ENCODE measurements at regions not wholly inside any gene's neighbourhood (a gene's known extent, or its start where the extent isn't known, plus 50 kb on each side); places are given as distances from the start of the nearest gene placed in this dataset.
A peak's percentile ranks its signal among the peaks of the same experiment; 100 is the strongest.

DNA sequence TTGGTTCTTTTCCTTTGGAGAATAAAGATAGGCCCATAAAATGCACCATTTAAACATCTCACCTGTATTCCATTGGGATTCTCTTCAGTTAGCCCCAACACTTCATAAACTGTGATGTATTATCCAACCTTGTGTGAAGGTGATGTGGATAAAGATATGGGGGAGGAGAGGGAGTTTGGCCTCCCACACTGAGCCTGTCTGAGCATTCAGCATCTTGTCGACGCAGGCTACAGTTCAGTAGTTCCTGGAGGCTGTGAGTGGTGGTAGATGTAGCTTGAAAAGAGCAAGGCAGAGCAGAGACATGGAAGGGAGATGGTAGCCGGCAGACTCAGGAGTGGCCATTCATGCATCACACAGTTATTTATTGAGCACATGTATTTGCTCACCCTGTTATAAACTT is 292.4 kb upstream of the PITX2 start:
- H3K9ac ChIP-seq (ENCODE audit: insufficient read length) = no peak overlapping the region
- H3K4me3 ChIP-seq = no peak overlapping the region
- H3K9me3 ChIP-seq (ENCODE audit: low read depth, low read length) = no peaks in the 10 kb centered on the region
- TF ChIP-seq POLR2AphosphoS5 (IDR thresholded peaks at IDR 0.05; ENCODE audit: borderline replicate concordance, low read depth, low read length) (no peak), EZH2 (IDR thresholded peaks at IDR 0.05) (no peak), FOXP2 (optimal IDR thresholded peaks at IDR 0.05; ENCODE audit: control extremely low read depth, extremely low read length, insufficient read depth) (no peak)
- no peak overlapping the region for H3K27ac ChIP-seq
- no peak for DNase-seq (ENCODE audit: low read depth, low spot score)
- no peaks in the 10 kb centered on the region for H3K36me3 ChIP-seq (ENCODE audit: insufficient read depth, low read length)

DNA sequence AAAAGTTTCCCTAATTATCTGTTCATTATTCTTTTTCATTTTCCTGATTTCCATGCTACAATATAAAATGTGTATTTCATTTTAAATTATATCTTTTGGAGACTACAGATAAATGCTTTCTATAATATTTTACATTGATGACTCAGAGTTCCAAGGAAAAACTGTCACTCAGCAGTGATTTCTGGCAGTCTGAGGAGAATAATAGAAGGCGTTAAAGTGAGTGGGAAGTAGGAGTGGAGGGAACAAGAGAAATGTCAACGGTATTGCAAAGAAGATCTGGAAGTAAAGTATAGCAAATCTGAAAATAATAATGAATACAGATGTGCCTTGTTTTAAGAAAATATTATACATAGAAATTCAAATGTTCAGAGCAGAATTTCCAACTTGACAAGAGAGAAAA is 293.6 kb upstream of the PITX2 start:
- no peak for TF ChIP-seq POLR2AphosphoS5 (IDR thresholded peaks at IDR 0.05; ENCODE audit: borderline replicate concordance, low read depth, low read length)
- TF ChIP-seq EZH2 (IDR thresholded peaks at IDR 0.05) = no peak
- TF ChIP-seq FOXP2 (optimal IDR thresholded peaks at IDR 0.05; ENCODE audit: control extremely low read depth, extremely low read length, insufficient read depth) = no peak
- Histone ChIP-seq H3K27ac (no peak overlapping the region), H3K9ac (ENCODE audit: insufficient read length) (no peak overlapping the region), H3K36me3 (ENCODE audit: insufficient read depth, low read length) (no peaks in the 10 kb centered on the region), H3K9me3 (ENCODE audit: low read depth, low read length) (no peaks in the 10 kb centered on the region), H3K4me3 (no peak overlapping the region)
- DNase-seq (ENCODE audit: low read depth, low spot score) = no peak

DNA sequence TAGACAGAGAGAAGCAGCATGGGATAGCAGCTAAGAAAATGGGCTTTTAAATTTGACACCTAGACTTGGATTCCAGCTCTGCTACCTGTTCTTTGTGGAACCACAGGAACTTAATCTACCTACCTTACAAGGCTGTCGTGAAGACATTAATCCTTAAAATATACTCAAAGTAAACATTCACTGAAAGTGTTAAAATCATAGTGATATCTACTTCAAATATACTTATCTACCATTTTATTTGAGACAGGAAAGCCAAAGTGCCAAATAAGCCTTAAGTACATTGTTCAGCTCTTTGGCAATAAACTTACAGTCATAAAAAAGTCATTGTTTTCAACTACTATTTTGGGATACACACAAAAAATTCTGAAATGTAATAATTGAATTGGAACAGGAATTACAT is 295.0 kb upstream of the PITX2 start:
- Histone ChIP-seq H3K36me3 (ENCODE audit: insufficient read depth, low read length) (no peaks in the 10 kb centered on the region), H3K9ac (ENCODE audit: insufficient read length) (no peak overlapping the region), H3K4me3 (no peak overlapping the region), H3K9me3 (ENCODE audit: low read depth, low read length) (no peaks in the 10 kb centered on the region), H3K27ac (no peak overlapping the region)
- DNase-seq (ENCODE audit: low read depth, low spot score) = no peak
- TF ChIP-seq POLR2AphosphoS5 (IDR thresholded peaks at IDR 0.05; ENCODE audit: borderline replicate concordance, low read depth, low read length) (no peak), FOXP2 (optimal IDR thresholded peaks at IDR 0.05; ENCODE audit: control extremely low read depth, extremely low read length, insufficient read depth) (no peak), EZH2 (IDR thresholded peaks at IDR 0.05) (no peak)

DNA sequence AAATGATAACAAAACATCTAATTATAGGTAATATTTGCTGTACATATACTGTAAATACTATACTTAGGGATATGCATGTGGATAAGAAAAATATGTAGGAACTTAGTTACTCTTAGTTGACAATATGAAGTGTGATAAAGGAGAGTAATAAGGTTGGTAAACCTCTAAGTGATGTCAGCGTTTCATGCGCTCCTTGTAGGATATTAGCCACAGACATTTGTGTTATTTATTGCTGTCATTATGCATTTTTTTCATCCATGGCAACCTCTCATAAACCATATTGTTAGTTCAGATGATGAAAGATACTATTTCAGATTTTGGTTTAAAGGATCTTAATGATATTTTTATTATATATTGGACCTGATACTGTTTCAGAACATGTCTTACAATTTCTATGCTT is 298.1 kb upstream of the PITX2 start:
- no peaks in the 10 kb centered on the region for H3K36me3 ChIP-seq (ENCODE audit: insufficient read depth, low read length)
- no peaks in the 10 kb centered on the region for H3K9me3 ChIP-seq (ENCODE audit: low read depth, low read length)
- TF ChIP-seq FOXP2 (optimal IDR thresholded peaks at IDR 0.05; ENCODE audit: control extremely low read depth, extremely low read length, insufficient read depth) (no peak), POLR2AphosphoS5 (IDR thresholded peaks at IDR 0.05; ENCODE audit: borderline replicate concordance, low read depth, low read length) (no peak), EZH2 (IDR thresholded peaks at IDR 0.05) (no peak)
- DNase-seq (ENCODE audit: low read depth, low spot score) = no peak
- no peak overlapping the region for H3K4me3 ChIP-seq
- no peak overlapping the region for H3K27ac ChIP-seq
- H3K9ac ChIP-seq (ENCODE audit: insufficient read length) = no peak overlapping the region

DNA sequence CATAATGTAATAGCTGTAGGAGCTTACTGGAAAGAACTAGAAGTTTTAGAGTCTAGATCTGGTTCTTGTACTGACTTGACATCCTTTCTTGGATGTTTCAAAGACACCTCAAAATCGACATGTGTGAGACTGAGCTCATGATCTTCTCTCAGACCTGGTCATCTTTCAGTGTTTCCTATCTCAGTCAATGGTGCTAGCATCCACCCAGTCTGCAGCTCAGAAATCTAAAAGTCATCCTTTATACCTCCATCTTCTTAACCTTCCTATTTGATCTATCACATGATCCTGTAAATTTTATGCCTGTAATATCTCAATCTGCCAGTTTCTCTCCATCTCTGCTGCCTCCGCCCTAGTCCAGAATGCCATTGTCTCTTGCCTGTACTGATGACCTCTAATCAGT is 301.9 kb upstream of the PITX2 start:
- Histone ChIP-seq H3K4me3 (no peak overlapping the region), H3K27ac (no peak overlapping the region), H3K9me3 (ENCODE audit: low read depth, low read length) (no peaks in the 10 kb centered on the region), H3K9ac (ENCODE audit: insufficient read length) (no peak overlapping the region), H3K36me3 (ENCODE audit: insufficient read depth, low read length) (no peaks in the 10 kb centered on the region)
- TF ChIP-seq POLR2AphosphoS5 (IDR thresholded peaks at IDR 0.05; ENCODE audit: borderline replicate concordance, low read depth, low read length) (no peak), EZH2 (IDR thresholded peaks at IDR 0.05) (no peak), FOXP2 (optimal IDR thresholded peaks at IDR 0.05; ENCODE audit: control extremely low read depth, extremely low read length, insufficient read depth) (no peak)
- no peak for DNase-seq (ENCODE audit: low read depth, low spot score)

DNA sequence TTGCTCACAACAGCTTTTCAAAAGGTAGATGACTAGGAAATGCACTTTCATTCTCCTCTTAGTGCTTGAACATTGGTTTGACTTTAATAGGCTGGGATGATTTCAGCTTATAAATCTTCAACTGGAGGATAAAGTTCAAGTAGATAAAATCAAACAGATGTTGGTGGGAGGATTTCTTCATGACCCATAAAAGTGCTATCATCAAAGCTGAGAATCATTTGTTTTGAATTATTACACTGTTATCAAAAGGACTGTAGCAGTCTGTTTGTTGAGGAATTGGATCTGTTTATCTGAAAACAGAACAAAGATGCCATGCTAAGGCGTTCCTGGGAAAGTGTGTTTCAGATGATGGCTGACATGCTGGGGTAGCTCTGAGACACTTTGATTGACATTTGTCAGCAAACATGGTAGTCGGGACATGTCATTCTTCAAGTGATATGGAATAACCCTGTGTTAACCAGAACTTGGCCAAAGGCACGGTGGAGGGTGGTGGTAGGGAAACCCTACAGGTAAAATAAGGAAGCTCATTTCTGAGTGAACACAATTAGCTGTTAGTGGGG is 304.0 kb upstream of the PITX2 start:
- Histone ChIP-seq H3K9me3 (ENCODE audit: low read depth, low read length) (no peaks in the 10 kb centered on the region), H3K36me3 (ENCODE audit: insufficient read depth, low read length) (no peaks in the 10 kb centered on the region; the same call in 1 of the 2 replicates), H3K4me3 (0 out of 2 replicates have a peak overlapping the region, but pooled peaks have one; percentile 1), H3K9ac (ENCODE audit: insufficient read length) (no peak overlapping the region), H3K27ac (0 out of 2 replicates have a peak overlapping the region, but pooled peaks have one; percentile 1)
- TF ChIP-seq POLR2AphosphoS5 (IDR thresholded peaks at IDR 0.05; ENCODE audit: borderline replicate concordance, low read depth, low read length) (no peak), FOXP2 (optimal IDR thresholded peaks at IDR 0.05; ENCODE audit: control extremely low read depth, extremely low read length, insufficient read depth) (no peak), EZH2 (IDR thresholded peaks at IDR 0.05) (no peak)
- DNase-seq (ENCODE audit: low read depth, low spot score) = no peak

DNA sequence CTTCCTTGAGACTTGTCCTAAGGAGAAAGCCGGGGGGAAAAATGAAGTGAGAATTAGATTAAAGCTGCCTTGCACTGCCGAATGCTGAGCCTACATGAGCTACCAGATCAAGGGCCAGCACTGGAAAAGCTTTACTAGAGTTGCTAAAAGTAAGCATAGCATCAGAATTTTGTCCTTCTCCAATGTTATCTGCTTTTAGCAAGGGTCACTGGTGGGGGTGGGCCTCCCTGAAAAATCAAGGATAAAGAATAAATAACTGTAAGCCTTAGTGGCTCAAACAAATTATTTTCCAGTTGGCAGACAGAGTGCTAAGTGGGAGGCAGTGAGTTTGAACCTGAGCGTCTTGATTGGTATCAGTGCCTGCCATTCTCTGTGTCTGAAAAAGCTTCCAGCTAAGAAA is 310.5 kb upstream of the PITX2 start:
- Histone ChIP-seq H3K4me3 (peak overlapping the region; percentile 47), H3K9ac (ENCODE audit: insufficient read length) (peak overlapping the region; percentile 46), H3K36me3 (ENCODE audit: insufficient read depth, low read length) (no peaks in the 10 kb centered on the region; the same call in 1 of the 2 replicates), H3K9me3 (ENCODE audit: low read depth, low read length) (no peaks in the 10 kb centered on the region), H3K27ac (peak overlapping the region; percentile 87)
- TF ChIP-seq EZH2 (IDR thresholded peaks at IDR 0.05) = no peak
- TF ChIP-seq FOXP2 (optimal IDR thresholded peaks at IDR 0.05; ENCODE audit: control extremely low read depth, extremely low read length, insufficient read depth) = no peak
- TF ChIP-seq POLR2AphosphoS5 (IDR thresholded peaks at IDR 0.05; ENCODE audit: borderline replicate concordance, low read depth, low read length) = no peak
- DNase-seq (ENCODE audit: low read depth, low spot score) = no peak

DNA sequence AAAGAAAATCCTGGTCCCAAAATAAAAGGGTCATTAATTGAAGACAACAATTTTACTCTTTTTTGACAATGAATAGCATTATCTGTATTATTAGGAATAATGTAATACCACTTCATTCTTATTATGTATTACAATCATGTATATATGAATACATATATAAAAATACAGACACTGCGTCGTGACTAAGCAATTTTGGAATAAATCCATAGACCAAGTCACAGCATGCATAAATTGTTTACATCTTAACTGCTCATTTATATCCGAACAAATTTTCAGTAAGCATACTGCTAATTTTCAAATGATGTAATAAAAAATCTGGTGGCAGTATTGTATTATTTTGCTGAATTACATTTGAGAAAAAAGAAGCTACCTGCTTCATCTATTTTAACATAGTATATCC is 321.6 kb upstream of the PITX2 start:
- Histone ChIP-seq H3K9me3 (ENCODE audit: low read depth, low read length) (no peaks in the 10 kb centered on the region), H3K36me3 (ENCODE audit: insufficient read depth, low read length) (no peaks in the 10 kb centered on the region), H3K9ac (ENCODE audit: insufficient read length) (no peak overlapping the region), H3K27ac (no peak overlapping the region), H3K4me3 (no peak overlapping the region)
- TF ChIP-seq POLR2AphosphoS5 (IDR thresholded peaks at IDR 0.05; ENCODE audit: borderline replicate concordance, low read depth, low read length) (no peak), FOXP2 (optimal IDR thresholded peaks at IDR 0.05; ENCODE audit: control extremely low read depth, extremely low read length, insufficient read depth) (no peak), EZH2 (IDR thresholded peaks at IDR 0.05) (no peak)
- DNase-seq (ENCODE audit: low read depth, low spot score) = no peak

DNA sequence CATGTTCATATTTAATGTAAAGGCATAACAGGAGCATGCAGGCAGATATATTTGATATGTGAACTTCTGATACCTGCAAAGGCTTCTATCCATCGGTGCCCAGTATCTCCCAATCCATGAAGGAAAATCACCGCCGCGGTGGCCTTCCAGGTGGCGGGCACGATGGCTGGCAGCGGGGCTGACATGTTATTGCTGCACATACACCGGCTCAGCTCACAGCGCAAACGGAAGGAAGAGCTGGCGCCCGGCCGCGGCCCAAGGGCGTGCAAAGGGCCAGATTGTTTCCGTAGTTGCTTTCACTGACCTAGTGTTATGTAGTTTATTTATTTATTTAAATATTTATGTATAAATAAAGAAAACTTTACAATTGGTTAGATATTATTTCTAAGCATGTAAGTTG is 322.7 kb upstream of the PITX2 start:
- Histone ChIP-seq H3K27ac (no peak overlapping the region), H3K36me3 (ENCODE audit: insufficient read depth, low read length) (no peaks in the 10 kb centered on the region), H3K9me3 (ENCODE audit: low read depth, low read length) (no peaks in the 10 kb centered on the region), H3K9ac (ENCODE audit: insufficient read length) (no peak overlapping the region), H3K4me3 (no peak overlapping the region)
- TF ChIP-seq POLR2AphosphoS5 (IDR thresholded peaks at IDR 0.05; ENCODE audit: borderline replicate concordance, low read depth, low read length) (no peak), FOXP2 (optimal IDR thresholded peaks at IDR 0.05; ENCODE audit: control extremely low read depth, extremely low read length, insufficient read depth) (no peak), EZH2 (IDR thresholded peaks at IDR 0.05) (no peak)
- no peak for DNase-seq (ENCODE audit: low read depth, low spot score)

Data from SK-N-MC (cell line).